Posterior cingulate gyrus (tissue), 11 donors: ENCODE measurements at regions not wholly inside any gene's neighbourhood (a gene's known extent, or its start where the extent isn't known, plus 50 kb on each side); places are given as distances from the start of the nearest gene placed in this dataset.
A peak's percentile ranks its signal among the peaks of the same experiment; 100 is the strongest.

ENCODE experiments used
- DNase-seq, 10 donors: peaks; one replicate each; pipeline versions ENCODE4 v3.0.0 to v3.0.0-alpha.2; 2020 to 2021; ENCODE audit warnings: mixed read lengths in 3 of 10
- intact Hi-C: fragments of 100-400 bp; cut with DNase I; formaldehyde crosslinking; loops from one replicate; pipeline ENCODE4 v1.15.1; 2023

DNA sequence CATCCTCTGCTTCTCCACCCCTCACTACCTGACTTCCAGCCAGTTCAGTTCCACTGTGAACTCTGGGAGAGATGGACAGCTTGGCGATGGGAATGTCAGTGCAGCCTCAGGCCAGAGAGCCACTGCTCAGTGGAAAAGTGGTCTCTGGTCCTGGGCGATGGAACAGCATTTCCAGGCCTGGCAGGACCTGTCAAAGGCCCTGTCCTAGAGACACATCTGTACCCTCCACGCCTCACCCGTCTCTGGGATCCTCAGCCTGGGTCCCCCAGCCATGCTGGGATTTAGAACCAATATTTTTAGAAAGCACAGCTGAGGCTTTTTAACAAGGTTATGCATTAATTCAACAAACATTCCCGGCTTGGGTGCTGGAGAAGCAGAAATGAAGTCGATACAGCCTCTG is 165.7 kb downstream of the MN1 start:
- intact Hi-C loops: no loop called here
- DNase-seq: peak in 1 of 10 donors; percentile 34

DNA sequence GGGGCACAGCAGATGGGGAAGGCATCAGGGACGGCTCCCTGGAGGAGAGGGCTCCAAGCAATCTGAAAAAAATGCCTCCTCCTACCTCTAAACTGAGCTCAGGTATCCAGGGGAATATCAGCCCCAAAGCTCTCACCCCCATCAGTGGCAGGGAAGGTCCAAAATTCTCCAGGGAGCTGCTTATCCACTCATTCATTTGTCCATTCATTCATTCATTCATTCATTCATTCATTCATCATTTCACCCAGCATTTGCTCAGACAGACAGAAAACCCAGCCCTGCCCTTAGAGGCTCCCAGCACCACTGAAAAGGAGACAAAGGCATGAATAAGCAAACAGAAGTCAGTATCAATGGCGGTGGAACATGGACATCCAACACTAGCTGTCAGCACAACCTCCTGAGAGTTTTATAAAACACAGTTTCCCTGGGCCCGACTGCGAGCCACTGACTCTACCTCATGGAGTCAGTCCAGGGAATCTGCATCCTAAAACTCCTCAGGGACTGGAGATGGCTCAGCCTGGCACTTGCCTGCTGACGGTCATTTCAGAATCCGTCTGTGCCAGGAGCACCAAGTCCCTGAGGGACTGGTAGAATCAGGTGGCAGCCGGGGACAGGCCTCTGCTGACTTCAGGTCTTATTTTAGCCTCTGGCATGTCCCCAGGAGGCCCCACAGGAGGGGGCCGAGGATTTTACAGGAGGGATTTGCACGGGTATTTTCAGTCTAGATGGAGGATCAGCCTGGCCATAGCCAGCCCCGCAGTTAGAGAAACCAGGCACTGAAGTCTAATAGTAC is 164.6 kb downstream of the MN1 start:
- intact Hi-C loops: no loop called here
- peak in 2 of 10 donors; percentile 44 to 70 for DNase-seq

GRCh38 chr22:27637604-27638003 is 164.0 kb downstream of the MN1 start:
- intact Hi-C loops: no loop called here
- no peak for DNase-seq

DNA sequence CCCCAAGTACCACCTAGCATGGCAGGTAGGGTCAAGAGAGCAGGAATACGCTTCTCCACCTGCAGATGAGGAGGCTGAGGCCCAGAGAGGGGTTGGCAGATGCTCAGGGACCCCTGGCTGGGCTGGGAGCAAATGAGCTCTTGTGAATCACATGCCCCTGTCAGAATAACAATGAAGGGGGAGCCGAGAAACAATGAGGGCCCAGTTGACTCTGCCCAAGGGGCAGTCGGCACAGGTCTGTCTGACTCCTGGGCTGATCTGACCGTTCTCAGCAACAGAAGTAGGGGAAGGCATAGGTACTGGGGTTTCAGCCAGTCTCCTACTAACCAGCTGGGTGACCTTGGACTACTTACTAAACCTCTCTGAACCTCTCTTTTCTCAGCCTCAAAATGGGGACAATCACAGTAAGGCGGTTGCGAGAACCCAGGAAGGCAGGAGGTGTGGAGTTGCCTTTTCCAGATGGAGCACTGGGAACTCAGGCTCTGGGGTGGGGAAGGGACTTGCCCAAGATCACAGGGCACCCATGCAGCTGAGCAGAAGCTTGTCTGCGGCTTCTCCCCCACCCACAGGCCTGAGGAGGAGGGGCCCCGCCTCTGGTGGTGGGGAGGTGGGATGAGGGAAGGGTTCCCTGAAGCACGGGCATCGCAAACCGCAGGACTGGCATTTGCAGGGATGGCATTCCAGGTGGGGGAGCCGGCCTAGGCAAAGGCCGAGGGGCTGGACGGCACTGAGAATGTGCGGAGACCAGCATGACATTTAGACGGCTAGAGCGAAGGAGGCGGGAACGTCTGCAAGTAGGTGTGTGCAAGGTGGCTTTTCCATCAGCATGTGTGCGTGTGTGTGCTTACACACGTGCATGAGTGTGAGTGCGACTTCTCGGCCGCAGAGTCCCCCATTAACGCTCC is 163.0 kb downstream of the MN1 start:
- intact Hi-C loops: no loop called here
- DNase-seq: peak in 1 of 10 donors; percentile 72

- intact Hi-C loops: loop anchor here (5.0 kb wide), 1 partner anchor 163 kb away; the partner anchor contains the start of gene MN1
- DNase-seq: peak in 1 of 10 donors; percentile 21
Measured at GRCh38 chr22:27639248-27640086, 162.1 kb downstream of the MN1 start.

GRCh38 chr22:27641049-27641795 is 160.3 kb downstream of the MN1 start:
- DNase-seq: peak in 1 of 10 donors; percentile 72
- intact Hi-C loops: loop anchor here (5.0 kb wide), 1 partner anchor 161 kb away; the partner anchor contains the start of gene MN1

GRCh38 chr22:27642104-27642800 is 159.3 kb downstream of the MN1 start:
- intact Hi-C loops: loop anchor here (5.0 kb wide), 1 partner anchor 160 kb away; the partner anchor contains the start of gene MN1
- peak; percentile 82 to 99 (median 90) for DNase-seq

DNA sequence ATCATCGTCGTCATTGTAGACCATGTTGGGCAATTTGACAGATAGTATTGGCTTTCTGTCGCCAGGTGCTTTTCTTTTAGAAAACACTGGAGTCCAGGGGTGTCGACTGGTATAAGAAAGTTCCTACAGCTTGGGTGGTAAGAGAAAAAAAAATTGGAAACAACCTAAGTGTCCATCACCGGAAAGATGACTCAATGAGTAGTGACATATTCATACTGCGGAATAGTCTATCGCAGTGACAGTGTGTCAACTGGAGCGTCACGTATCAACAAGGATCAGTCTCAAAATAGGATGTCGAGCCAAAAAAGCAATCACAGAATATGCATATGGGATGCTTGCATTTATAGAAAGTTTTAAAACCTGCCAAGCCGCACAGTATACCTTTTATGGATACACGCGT is 157.6 kb downstream of the MN1 start:
- intact Hi-C loops: loop anchor here (5.0 kb wide), 1 partner anchor 158 kb away; the partner anchor contains the start of gene MN1

GRCh38 chr22:27644566-27644965 is 157.0 kb downstream of the MN1 start:
- no peak for DNase-seq
- intact Hi-C loops: loop anchor here (5.0 kb wide), 1 partner anchor 158 kb away; the partner anchor contains the start of gene MN1

More for the DNA sequence above, 157.6 kb downstream of the MN1 start:
- no peak for DNase-seq

DNA sequence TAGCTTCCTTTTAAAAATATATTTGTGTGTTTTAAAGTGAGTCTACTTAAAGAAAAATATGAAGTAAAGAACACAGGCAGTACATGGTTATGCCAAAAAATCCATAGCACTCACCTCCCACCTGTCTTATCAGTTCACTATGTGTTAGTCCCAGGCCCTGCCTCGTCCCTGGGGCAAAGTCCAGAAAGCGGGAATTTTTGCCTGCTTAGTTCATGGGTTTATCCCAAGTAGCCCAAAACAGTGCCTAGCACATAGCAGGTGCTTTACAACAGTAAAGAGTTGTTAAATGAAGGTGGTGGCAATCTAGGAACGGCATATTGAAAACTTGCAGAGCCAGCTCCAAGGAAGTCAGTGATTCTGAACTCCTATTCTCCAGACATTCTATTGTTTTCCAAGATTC is 154.0 kb downstream of the MN1 start:
- intact Hi-C loops: no loop called here
- no peak for DNase-seq

- no peak for DNase-seq
- intact Hi-C loops: no loop called here
Measured at GRCh38 chr22:27648074-27648473, 153.5 kb downstream of the MN1 start.

DNA sequence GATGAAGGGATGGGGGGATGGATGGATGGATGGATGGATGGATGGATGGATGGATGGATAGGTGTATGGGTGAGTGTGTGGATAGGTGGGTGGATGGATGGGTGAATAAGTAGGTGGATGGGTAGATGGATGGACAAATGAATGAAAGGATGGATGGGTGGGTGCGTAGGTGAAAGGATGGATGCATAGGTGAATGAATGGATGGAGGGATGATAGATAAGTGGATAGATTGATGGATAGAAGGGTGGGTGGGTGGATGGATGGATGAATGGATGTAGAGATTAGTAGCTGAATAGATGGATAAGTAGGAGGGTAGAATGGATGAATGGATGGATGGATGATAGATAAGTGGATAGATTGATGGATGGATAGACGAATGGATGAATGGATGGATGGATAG is 152.7 kb downstream of the MN1 start:
- no peak for DNase-seq
- intact Hi-C loops: no loop called here

- intact Hi-C loops: no loop called here
Measured at GRCh38 chr22:27650572-27650971, 151.0 kb downstream of the MN1 start.

DNA sequence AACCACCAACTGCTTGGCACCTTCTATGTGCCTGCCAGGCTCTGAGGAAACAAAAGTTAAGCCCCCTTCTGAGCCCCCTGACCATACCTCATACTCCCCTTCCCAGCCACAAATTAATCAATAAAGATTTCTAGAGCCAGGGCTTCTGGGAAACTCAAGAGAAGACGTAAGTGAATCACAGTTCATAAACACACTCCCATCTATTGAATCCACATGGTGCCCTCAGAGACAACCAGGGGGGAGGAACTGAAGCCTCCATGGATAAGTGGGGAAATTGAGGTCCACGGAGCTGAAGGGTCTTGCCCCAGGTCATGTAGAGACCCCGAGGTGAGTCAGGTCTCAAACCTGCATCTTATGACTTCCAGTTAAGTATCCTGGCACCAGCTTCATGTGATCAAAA is 150.6 kb downstream of the MN1 start:
- intact Hi-C loops: no loop called here
- DNase-seq: peak in 1 of 10 donors; percentile 9

More at GRCh38 chr22:27650572-27650971, 151.0 kb downstream of the MN1 start:
- no peak for DNase-seq

DNA sequence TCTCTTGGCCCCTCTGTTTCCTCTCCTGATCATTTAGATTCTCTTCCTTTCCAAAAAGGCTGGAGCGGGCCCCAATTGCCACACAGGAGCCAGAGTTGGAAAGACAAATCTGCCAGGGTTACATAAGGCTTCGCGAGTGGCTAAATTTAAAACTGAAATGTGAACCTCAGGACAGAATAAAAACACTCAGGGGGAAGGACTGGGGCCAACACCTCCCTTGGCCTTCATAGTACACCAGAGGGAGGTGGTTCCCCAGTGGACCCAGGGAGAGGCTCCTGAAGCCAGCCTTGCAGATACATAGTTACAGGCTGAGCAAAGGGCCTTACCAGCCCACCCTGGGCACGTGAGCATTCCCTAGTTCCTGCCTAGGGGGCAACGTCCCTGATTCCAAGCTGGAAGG is 150.1 kb downstream of the MN1 start:
- intact Hi-C loops: no loop called here

DNA sequence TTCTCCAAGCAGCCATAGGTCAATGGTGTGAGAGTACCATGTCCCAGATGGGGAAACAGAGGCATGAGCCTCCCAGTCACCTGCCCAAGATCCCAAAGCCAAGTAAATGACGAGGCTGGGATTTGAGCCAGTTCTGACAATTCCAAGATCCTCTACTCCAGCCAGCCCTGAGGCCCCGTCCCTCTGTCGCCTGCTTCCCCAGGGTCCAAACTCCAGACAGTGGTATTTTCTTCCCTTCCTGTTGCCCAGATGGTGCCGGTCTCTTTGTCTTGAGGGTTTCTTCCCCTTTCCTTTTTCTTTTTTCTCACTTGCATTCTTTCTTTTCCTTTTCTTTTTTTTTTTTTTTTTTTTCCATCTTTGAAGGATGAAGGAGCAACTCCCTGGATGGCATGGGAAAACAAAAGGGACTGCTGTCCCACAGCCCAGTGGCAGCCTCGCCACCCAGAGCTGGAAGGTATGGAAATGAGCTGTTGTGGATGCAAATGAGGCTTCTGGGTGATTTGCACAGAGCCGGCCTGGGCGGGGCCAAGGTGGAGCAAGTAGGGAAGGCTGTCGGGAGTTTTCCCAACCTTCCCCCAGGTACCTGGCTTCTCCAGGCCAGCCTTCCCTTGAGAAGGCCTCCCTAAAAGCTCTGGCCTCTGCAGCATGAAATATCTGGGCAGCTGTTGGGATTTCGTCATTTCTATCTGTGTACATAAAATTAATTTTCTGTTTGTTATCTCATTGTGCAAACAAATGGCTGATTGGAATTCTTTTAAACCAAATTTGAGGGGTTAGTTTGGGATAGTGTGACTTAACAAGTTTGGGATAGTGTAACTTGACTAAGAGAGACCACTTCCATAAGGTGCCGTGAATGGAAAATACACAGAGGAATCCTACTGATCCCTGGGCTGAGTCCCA is 146.8 kb downstream of the MN1 start:
- DNase-seq: peak in 1 of 10 donors; percentile 28
- intact Hi-C loops: no loop called here

More for the DNA sequence above, 150.1 kb downstream of the MN1 start:
- peak in 1 of 10 donors; percentile 18 for DNase-seq

- intact Hi-C loops: no loop called here
- DNase-seq: no peak
Measured at GRCh38 chr22:27655582-27656185, 145.9 kb downstream of the MN1 start.
